Testis (tissue), 2 donors: ENCODE measurements at regions not wholly inside any gene's neighbourhood (a gene's known extent, or its start where the extent isn't known, plus 50 kb on each side); places are given as distances from the start of the nearest gene placed in this dataset.

ENCODE experiments used
- DNase-seq: peaks from one replicate; pipeline ENCODE4 v3.0.0-alpha.2; 2019
- H3K27ac ChIP-seq, 2 donors: fragments of 200-600 bp; sonication (generic); one replicate each; pipeline ENCODE4 v1.5.1; 2019
- H3K27me3 ChIP-seq: fragments of 200-600 bp; sonication (generic); one replicate; pipeline ENCODE4 v1.5.1; 2019
- H3K36me3 ChIP-seq: fragments of 200-600 bp; sonication (generic); one replicate; pipeline ENCODE4 v1.5.1; 2017; ENCODE audit warnings: low read depth; ENCODE audit errors: missing control alignments
- H3K4me1 ChIP-seq: fragments of 200-600 bp; sonication (generic); one replicate; pipeline ENCODE4 v1.5.1; 2019
- H3K4me3 ChIP-seq, 2 donors: fragments of 200-600 bp; sonication (generic); one replicate each; pipeline ENCODE4 v1.5.1; 2017 to 2019
- H3K9me3 ChIP-seq: fragments of 200-600 bp; sonication (generic); one replicate; pipeline ENCODE4 v1.5.1; 2017
- POLR2A ChIP-seq: fragments of 450-650 bp; IDR thresholded peaks from one replicate; pipeline ENCODE4 v1.6.1; 2017; ENCODE audit warnings: antibody characterized with exemption, mild to moderate bottlenecking, moderate library complexity
- WGBS, 2 donors: methylation state at CpG; one replicate each; pipeline ENCODE4 v1.1.5; 2018; 5-methylcytosine and 5-hydroxymethylcytosine counted together
- intact Hi-C: fragments of 100-400 bp; cut with DNase I; formaldehyde crosslinking; loops from one replicate; pipeline ENCODE4 v1.15.1; 2023; ENCODE audit warnings: low total_unique reads
- TF ChIP-seq, protein P1 (sequence below), 3 experiments: fragments of 450-650 bp in 2 of 3; fragments of 200-600 bp in 1 of 3; sonication (generic) in 1 of 3; IDR thresholded peaks; one replicate each; pipeline ENCODE4 v1.5.1; 2016 to 2019; ENCODE audit warnings: antibody characterized with exemption in 3 of 3, mild to moderate bottlenecking in 2 of 3, moderate library complexity in 1 of 3

DNA sequence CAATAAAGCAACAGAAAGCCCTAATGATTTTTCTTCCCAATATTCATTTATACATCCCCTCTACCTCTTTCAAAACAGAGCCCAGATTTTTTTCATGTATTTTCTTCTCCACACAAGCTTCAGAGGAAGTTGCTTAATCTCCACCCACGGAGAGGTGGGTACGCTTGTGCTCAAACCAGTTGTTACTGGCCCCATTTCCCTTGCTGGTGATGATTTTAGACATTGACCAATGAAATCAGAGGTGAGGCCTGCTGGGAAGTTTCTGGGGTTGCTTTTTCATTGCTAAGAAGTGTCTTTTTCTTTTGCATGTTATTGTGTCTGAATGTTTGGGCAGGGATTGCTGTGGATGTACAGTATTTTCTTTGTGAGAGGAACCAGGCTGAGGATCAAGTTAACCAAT is 448.1 kb upstream of the B3GALT2 start:
- peaks cover 4% of the 10 kb centered on the region for H3K4me1 ChIP-seq
- no peaks in the 10 kb centered on the region for H3K36me3 ChIP-seq
- H3K9me3 ChIP-seq: no peaks in the 10 kb centered on the region
- H3K4me3 ChIP-seq: no peak overlapping the region
- intact Hi-C loops: no loop called here
- no peak overlapping the region for H3K27ac ChIP-seq
- DNase-seq: no peak
- TF ChIP-seq, protein P1, sequence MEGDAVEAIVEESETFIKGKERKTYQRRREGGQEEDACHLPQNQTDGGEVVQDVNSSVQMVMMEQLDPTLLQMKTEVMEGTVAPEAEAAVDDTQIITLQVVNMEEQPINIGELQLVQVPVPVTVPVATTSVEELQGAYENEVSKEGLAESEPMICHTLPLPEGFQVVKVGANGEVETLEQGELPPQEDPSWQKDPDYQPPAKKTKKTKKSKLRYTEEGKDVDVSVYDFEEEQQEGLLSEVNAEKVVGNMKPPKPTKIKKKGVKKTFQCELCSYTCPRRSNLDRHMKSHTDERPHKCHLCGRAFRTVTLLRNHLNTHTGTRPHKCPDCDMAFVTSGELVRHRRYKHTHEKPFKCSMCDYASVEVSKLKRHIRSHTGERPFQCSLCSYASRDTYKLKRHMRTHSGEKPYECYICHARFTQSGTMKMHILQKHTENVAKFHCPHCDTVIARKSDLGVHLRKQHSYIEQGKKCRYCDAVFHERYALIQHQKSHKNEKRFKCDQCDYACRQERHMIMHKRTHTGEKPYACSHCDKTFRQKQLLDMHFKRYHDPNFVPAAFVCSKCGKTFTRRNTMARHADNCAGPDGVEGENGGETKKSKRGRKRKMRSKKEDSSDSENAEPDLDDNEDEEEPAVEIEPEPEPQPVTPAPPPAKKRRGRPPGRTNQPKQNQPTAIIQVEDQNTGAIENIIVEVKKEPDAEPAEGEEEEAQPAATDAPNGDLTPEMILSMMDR (IDR thresholded peaks at IDR 0.05): no peak
- TF ChIP-seq POLR2A: no peak
- H3K27me3 ChIP-seq: no peaks in the 10 kb centered on the region
- 79 to 80% methylated on average over 2 of the region's 2 CpGs for WGBS, 2 donors

DNA sequence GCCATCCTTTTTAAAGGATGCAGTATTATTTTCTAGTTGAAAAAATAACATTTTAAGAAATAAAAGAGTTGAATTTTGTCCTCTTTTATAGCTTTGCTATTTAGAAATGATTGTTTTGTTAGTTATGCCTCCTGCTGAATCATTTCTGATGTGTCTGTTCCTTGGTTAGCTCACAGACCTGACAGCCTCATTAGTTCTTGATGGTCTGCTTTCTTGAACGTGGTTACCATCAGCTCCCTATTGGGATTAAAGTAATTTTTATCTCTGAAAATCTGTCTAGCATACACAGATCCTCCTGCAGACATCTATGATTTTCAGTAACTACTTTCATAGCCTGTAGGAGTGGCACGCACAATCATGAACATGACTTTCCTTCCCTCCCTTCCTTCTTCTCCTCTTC is 447.6 kb upstream of the B3GALT2 start:
- Histone ChIP-seq H3K27ac (no peak overlapping the region), H3K9me3 (no peaks in the 10 kb centered on the region), H3K27me3 (no peaks in the 10 kb centered on the region), H3K4me3 (no peak overlapping the region), H3K36me3 (no peaks in the 10 kb centered on the region), H3K4me1 (peaks cover 4% of the 10 kb centered on the region)
- no peak for TF ChIP-seq POLR2A
- TF ChIP-seq, protein P1 (IDR thresholded peaks at IDR 0.05): no peak
- no peak for DNase-seq
- 34 to 62% methylated on average over 2 of the region's 2 CpGs for WGBS, 2 donors
- intact Hi-C loops: no loop called here

DNA sequence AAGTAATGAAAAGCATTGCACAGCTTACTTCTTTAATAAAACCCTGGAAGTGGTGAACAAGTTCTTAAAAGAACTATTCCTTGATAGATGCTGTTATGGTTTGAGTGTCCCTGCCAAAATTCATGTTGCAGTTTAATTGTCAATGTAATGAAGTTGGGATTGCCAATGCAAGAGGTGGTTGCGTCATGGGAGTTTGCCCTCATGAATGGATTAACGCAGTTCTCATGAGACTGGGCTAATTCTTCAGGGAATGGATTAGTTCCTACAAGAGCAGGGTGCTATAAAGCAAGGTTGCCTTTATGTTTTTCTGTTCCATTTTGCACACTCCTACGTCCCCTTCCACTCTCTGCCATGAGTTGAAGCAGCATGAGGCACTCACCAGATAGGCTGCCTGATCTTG is 446.7 kb upstream of the B3GALT2 start:
- H3K9me3 ChIP-seq: no peaks in the 10 kb centered on the region
- H3K4me3 ChIP-seq: no peak overlapping the region
- no peak overlapping the region for H3K27ac ChIP-seq
- H3K36me3 ChIP-seq: no peaks in the 10 kb centered on the region
- intact Hi-C loops: no loop called here
- TF ChIP-seq POLR2A: no peak
- TF ChIP-seq, protein P1 (IDR thresholded peaks at IDR 0.05): no peak
- H3K27me3 ChIP-seq: no peaks in the 10 kb centered on the region
- WGBS, 2 donors: 84 to 91% methylated on average over 3 of the region's 3 CpGs
- peaks cover 4% of the 10 kb centered on the region for H3K4me1 ChIP-seq
- DNase-seq: no peak

DNA sequence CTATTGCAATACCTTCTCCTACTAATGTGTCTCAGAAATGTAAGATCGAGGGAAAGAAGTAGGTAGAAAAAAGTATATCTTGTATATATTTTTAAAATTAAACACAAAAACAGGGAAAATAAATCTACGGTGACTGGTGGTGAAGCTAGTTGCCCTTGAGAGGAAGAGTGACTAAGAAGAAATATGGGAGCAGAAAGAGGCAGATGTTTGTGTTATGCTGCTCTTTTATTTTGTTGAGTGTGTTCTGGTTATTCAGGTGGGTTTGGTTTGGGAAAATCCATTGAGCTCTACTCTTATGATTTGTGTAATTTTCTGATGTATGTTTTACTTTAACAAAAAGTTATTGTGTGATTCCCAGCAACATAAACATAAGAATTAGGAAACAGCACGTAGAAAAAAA is 444.9 kb upstream of the B3GALT2 start:
- H3K4me3 ChIP-seq: no peak overlapping the region
- TF ChIP-seq, protein P1 (IDR thresholded peaks at IDR 0.05): no peak
- TF ChIP-seq POLR2A: no peak
- H3K4me1 ChIP-seq: peaks cover under 1% of the 10 kb centered on the region
- no peak for DNase-seq
- H3K27me3 ChIP-seq: no peaks in the 10 kb centered on the region
- intact Hi-C loops: no loop called here
- WGBS, 2 donors: 88 to 92% methylated on average over 3 of the region's 3 CpGs
- no peaks in the 10 kb centered on the region for H3K9me3 ChIP-seq
- H3K27ac ChIP-seq: no peak overlapping the region
- H3K36me3 ChIP-seq: no peaks in the 10 kb centered on the region

DNA sequence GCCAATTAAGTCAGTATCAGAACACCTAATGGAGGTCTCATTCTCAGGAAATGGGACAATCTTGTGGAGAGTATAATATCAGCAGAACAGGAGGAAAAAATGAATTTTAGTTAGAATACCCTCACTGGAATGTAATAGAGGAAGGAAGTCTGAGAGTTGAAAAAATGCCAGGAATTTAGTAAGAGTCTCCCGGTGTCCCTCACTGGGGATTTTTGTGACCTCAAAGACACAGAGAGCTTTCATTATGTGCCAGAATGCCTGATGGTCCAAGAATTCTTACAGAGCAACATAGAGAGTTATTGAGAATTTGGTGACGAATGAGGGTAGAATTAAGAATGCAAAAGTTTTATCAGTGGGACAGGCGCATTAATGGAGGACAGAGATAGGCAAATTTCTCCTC is 443.5 kb upstream of the B3GALT2 start:
- no peaks in the 10 kb centered on the region for H3K4me1 ChIP-seq
- no peak overlapping the region for H3K27ac ChIP-seq
- 27 to 48% methylated on average over 3 of the region's 3 CpGs for WGBS, 2 donors
- TF ChIP-seq POLR2A: no peak
- TF ChIP-seq, protein P1 (IDR thresholded peaks at IDR 0.05): no peak
- H3K27me3 ChIP-seq: no peaks in the 10 kb centered on the region
- no peak for DNase-seq
- intact Hi-C loops: no loop called here
- H3K9me3 ChIP-seq: no peaks in the 10 kb centered on the region
- H3K36me3 ChIP-seq: no peaks in the 10 kb centered on the region
- H3K4me3 ChIP-seq: no peak overlapping the region
